IMR-90 (cell line): ENCODE measurements at regions not wholly inside any gene's neighbourhood (a gene's known extent, or its start where the extent isn't known, plus 50 kb on each side); places are given as distances from the start of the nearest gene placed in this dataset.

Experiments used
- FOS ChIP-seq: fragments of 150-350 bp; IDR thresholded peaks from 2 replicates; pipeline ENCODE4 v1.6.1; 2016; ENCODE audit warnings: low read depth, low read length
- RAD21 ChIP-seq: IDR thresholded peaks from 2 replicates; pipeline ENCODE4 v1.6.1; 2012; ENCODE audit warnings: low read length, improper control_type of control experiment

- TF ChIP-seq RAD21 (no peak), FOS (no peak)
Measured at GRCh38 chr3:102114264-102114979, 265.1 kb downstream of the NFKBIZ start.
